OCI-LY1 (cell line): ENCODE measurements at regions not wholly inside any gene's neighbourhood (a gene's known extent, or its start where the extent isn't known, plus 50 kb on each side); places are given as distances from the start of the nearest gene placed in this dataset.

Experiments
- EZH2 ChIP-seq: fragments of 200-600 bp; sonication (generic), shearing (Covaris generic); IDR thresholded peaks from 2 replicates; pipeline ENCODE4 v1.8.0; 2017; ENCODE audit warnings: borderline replicate concordance, mixed run types, mild to moderate bottlenecking, antibody characterized with exemption, low read length, moderate library complexity, mixed read lengths
- TF ChIP-seq, protein P1 (sequence below): fragments of 200-600 bp; sonication (generic), shearing (Covaris generic); IDR thresholded peaks from 2 replicates; pipeline ENCODE4 v1.5.1; 2017; ENCODE audit warnings: mild to moderate bottlenecking, antibody characterized with exemption, low read length, moderate library complexity, mixed read lengths

DNA sequence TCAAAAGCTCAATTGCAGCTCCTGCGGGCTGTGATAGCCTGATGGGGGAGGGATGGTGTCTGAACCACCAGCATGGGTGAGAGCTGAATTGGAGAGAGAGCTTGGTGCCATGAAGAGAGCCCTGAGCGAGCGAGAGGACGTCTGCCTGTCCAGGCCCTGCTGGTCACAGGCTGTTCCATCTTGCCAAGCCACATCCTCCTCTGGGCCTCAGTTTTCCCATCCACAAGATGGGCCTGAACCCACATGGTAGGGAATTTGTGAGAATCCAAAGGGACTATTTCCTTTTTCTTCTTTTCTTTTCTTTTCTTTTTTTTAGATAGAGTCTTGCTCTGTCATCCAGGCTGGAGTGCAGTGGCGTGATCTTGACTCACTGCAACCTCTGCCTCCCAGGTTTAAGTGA is 276.4 kb downstream of the VRK1 start:
- TF ChIP-seq EZH2, result no peak
- TF ChIP-seq, protein P1, sequence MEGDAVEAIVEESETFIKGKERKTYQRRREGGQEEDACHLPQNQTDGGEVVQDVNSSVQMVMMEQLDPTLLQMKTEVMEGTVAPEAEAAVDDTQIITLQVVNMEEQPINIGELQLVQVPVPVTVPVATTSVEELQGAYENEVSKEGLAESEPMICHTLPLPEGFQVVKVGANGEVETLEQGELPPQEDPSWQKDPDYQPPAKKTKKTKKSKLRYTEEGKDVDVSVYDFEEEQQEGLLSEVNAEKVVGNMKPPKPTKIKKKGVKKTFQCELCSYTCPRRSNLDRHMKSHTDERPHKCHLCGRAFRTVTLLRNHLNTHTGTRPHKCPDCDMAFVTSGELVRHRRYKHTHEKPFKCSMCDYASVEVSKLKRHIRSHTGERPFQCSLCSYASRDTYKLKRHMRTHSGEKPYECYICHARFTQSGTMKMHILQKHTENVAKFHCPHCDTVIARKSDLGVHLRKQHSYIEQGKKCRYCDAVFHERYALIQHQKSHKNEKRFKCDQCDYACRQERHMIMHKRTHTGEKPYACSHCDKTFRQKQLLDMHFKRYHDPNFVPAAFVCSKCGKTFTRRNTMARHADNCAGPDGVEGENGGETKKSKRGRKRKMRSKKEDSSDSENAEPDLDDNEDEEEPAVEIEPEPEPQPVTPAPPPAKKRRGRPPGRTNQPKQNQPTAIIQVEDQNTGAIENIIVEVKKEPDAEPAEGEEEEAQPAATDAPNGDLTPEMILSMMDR, result no peak
